ENCODE measurements at regions not wholly inside any gene's neighbourhood (a gene's known extent, or its start where the extent isn't known, plus 50 kb on each side); places are given as distances from the start of the nearest gene placed in this dataset.

DNA sequence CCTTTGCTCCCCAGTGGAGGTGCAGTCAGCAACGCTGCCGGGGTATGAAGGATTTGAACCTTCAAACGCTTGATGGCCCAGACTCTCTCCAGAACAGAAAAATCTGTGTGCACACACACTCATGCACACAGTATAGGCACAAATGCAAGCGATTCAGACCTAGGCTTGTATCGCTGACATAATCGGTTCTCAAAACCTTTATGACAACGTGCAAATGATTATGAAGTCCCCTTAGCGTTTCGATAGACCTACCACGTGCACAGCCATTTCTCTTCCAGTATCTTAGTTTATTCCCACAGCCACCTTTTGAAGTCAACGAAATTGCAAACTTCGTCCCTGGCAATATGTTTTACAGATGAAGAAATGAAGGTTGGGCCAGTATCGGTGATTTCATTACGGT is 138.9 kb upstream of the MYCN start:
- TF ChIP-seq REST (IDR thresholded peaks at IDR 0.05; ENCODE audit: borderline replicate concordance) (no peak), TAF1 (IDR thresholded peaks at IDR 0.05; ENCODE audit: low read depth) (no peak), SMC3 (conservative IDR thresholded peaks at IDR 0.05; ENCODE audit: poor library complexity) (no peak)
- Histone ChIP-seq H3K36me3 (ENCODE audit: insufficient read depth, low read length) (no peaks in the 10 kb centered on the region), H3K9me3 (ENCODE audit: low read length) (no peaks in the 10 kb centered on the region), H3K27me3 (ENCODE audit: insufficient read depth, low read depth, low read length) (no peaks in the 10 kb centered on the region), H3K4me2 (ENCODE audit: low read length) (no peak overlapping the region), H3K9ac (ENCODE audit: low read length) (no peak overlapping the region), H4K20me1 (ENCODE audit: insufficient read depth) (no peaks in the 10 kb centered on the region), H3K9me2 (ENCODE audit: insufficient read depth, low read length) (no peaks in the 10 kb centered on the region), H2AFZ (ENCODE audit: low read depth, low read length) (no peak overlapping the region), H3K79me2 (replicated peaks; ENCODE audit: insufficient read depth, low read length) (no peaks in the 10 kb centered on the region), H3K27ac (ENCODE audit: low read length) (no peak overlapping the region), H3K4me3 (ENCODE audit: low read length) (no peak overlapping the region), H3F3A (ENCODE audit: insufficient read depth, low read length, poor library complexity, severe bottlenecking) (no peaks in the 10 kb centered on the region)

- TF ChIP-seq REST (IDR thresholded peaks at IDR 0.05; ENCODE audit: borderline replicate concordance) (no peak), EZH2 (IDR thresholded peaks at IDR 0.05; ENCODE audit: borderline replicate concordance, insufficient read depth, low read length, poor library complexity, severe bottlenecking) (no peak), MXI1 (conservative IDR thresholded peaks at IDR 0.05; ENCODE audit: poor library complexity, severe bottlenecking) (no peak), TAF1 (IDR thresholded peaks at IDR 0.05; ENCODE audit: low read depth) (no peak), SMC3 (conservative IDR thresholded peaks at IDR 0.05; ENCODE audit: poor library complexity) (no peak), POLR2AphosphoS5 (IDR thresholded peaks at IDR 0.05) (no peak), RAD21 (conservative IDR thresholded peaks at IDR 0.05) (no peak), EP300 (conservative IDR thresholded peaks at IDR 0.05; ENCODE audit: poor library complexity, severe bottlenecking) (no peak)
- TF ChIP-seq, protein P1, sequence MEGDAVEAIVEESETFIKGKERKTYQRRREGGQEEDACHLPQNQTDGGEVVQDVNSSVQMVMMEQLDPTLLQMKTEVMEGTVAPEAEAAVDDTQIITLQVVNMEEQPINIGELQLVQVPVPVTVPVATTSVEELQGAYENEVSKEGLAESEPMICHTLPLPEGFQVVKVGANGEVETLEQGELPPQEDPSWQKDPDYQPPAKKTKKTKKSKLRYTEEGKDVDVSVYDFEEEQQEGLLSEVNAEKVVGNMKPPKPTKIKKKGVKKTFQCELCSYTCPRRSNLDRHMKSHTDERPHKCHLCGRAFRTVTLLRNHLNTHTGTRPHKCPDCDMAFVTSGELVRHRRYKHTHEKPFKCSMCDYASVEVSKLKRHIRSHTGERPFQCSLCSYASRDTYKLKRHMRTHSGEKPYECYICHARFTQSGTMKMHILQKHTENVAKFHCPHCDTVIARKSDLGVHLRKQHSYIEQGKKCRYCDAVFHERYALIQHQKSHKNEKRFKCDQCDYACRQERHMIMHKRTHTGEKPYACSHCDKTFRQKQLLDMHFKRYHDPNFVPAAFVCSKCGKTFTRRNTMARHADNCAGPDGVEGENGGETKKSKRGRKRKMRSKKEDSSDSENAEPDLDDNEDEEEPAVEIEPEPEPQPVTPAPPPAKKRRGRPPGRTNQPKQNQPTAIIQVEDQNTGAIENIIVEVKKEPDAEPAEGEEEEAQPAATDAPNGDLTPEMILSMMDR (IDR thresholded peaks at IDR 0.05; ENCODE audit: poor library complexity, severe bottlenecking): no peak
- Histone ChIP-seq H3K79me2 (replicated peaks; ENCODE audit: insufficient read depth, low read length) (no peaks in the 10 kb centered on the region), H3K4me2 (ENCODE audit: low read length) (no peak overlapping the region), H3K36me3 (ENCODE audit: insufficient read depth, low read length) (no peaks in the 10 kb centered on the region), H3K4me3 (ENCODE audit: low read length) (no peak overlapping the region), H3K27ac (ENCODE audit: low read length) (no peak overlapping the region), H3K9me2 (ENCODE audit: insufficient read depth, low read length) (no peaks in the 10 kb centered on the region), H3F3A (ENCODE audit: insufficient read depth, low read length, poor library complexity, severe bottlenecking) (no peaks in the 10 kb centered on the region), H3K27me3 (ENCODE audit: insufficient read depth, low read depth, low read length) (no peaks in the 10 kb centered on the region), H3K9ac (ENCODE audit: low read length) (no peak overlapping the region), H3K9me3 (ENCODE audit: low read length) (no peaks in the 10 kb centered on the region), H4K20me1 (ENCODE audit: insufficient read depth) (no peaks in the 10 kb centered on the region), H2AFZ (ENCODE audit: low read depth, low read length) (no peak overlapping the region)
Measured at GRCh38 chr2:15801904-15802303, 138.4 kb upstream of the MYCN start.
